HPDE6-E6E7 (cell line): ENCODE measurements at regions not wholly inside any gene's neighbourhood (a gene's known extent, or its start where the extent isn't known, plus 50 kb on each side); places are given as distances from the start of the nearest gene placed in this dataset.
"Not testable (repeated sequence)": the region's sequence is repeated elsewhere in the genome, so short reads cannot be mapped to it uniquely, and the experiment has no call there.

Experiments used
- DNase-seq: peaks from one replicate; pipeline ENCODE4 v3.0.0; 2011; ENCODE audit warnings: missing footprints; ENCODE audit errors: extremely low spot score

DNA sequence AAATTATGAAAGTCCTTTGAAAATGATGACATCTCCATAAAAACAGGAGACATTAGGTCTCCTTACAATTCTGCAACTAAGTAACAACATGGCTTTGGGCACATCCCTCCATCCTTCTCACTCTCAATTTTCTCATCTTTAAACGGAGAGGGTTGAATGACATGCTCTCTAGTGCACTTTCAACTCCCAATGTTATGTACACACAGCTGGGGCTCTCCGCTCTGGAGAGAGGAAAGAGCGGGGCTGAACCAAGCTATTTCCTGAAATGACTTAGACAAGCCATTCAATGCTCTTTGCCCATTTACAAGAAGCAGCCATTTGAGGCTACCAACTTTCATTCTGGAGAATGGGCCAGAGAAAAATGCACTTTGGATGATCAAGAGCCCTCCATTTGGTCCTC, 144.2 kb upstream of the BNIP2 start:
- DNase-seq: no peak

DNA sequence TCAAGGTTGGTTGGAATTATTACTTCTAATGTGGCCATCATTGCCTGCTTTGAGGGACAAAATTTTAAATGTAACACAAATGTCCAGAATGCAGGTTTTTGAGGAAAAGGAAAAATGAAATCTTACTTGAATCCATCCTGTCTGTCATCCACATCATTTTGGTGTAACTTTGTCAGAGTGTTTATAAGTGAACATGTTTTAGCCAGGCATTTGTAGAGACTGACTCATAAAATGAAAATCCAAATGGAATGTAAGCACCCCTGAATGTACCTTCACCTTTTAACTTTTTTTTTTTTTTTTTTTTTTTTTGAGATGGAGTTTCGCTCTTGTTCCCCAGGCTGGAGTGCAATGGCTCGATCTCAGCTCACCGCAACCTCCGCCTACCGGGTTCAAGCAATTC, 141.8 kb upstream of the BNIP2 start:
- DNase-seq: no peak

DNA sequence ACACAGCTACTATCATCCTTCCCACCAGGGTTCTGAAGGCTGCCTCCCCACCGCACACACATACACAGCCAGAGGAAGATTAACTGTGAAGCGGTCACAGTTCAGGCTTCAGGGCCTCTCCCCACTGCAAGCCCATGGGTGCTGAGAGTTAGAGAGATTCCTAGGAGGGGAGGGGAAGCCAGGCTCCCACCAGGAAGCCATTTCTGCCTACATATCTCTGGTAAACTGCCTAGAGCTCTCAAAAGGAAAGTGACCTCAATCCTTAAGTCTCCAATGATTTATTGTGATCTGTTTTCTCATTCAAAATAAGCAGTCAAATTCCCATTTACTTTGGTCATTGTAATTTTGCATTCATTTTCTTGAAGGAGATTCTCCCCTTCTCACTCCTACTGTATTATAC, 141.0 kb upstream of the BNIP2 start:
- DNase-seq: no peak

DNA sequence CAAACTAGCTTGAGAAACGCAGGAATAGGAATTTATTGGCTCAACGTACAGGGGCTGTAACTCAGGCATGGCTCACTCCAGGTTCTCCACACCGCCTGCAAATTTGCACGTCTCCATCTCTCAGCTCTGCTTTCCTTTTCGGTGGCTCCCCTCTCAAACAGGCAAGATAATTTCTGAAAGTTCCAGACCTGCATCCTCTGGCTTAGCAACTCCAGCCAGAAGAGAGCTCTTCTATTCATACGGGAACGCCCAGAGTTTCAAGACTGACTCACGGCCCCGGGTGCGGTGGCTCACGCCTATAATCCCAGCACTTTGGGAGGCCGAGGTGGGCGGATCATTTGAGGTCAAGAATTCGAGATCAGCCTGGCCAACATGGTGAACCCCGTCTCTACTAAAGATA, 139.7 kb upstream of the BNIP2 start:
- no peak for DNase-seq

DNA sequence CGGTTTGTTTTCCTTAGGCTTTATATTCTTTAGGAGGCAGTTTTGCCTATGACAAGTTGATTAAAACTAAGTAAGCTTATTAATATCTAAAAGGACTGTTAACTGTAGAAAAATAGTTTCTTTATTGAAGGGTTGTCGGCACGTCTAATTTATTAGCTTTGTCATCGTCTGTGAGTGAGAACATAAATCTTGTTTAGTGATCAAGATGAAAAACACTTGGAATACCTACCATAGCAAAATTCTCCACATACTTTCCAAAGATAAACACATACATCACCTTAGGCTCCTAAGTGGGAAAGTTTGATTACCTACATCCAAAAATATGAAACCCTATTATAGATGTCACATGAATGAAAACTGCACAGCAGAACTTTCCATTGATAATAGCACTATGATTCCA, 139.1 kb upstream of the BNIP2 start:
- DNase-seq: no peak

DNA sequence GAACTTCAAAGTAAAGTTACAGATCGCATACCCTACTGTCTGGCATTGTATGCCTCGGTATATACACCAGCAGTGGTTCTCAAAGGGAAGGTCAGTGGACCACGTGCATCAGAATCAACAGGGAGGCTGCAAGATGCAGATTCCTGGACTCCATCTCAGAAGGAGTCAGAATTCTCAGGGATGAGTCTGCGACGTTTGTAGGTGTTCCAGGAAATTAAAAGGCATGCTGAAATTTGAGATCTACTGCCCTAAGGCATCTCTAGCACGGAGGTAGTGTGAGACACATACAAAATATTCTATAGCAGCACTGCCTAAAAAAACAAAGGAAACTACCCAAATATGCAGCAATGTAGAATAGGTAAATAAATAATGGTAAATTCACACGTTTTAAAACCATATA, 136.8 kb upstream of the BNIP2 start:
- DNase-seq: peak; percentile 44

DNA sequence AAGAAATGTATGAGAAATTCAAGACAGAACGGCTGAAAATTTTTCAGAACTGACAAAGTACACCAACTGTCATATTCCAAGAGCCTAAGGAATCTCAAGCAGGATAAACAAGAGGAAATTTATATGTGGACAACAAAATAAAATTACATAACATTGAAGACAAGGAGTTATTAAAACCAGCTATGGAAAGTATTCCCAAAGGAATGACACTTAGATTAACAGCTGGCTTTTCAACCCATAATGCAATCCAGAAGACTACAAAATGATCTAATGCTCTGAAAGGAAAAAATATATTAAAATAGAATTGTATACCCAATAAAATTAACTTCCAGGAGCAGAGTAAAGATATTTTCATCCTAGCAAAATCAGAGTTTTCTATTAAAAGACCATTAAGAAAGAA, 132.2 kb upstream of the BNIP2 start:
- no peak for DNase-seq

DNA sequence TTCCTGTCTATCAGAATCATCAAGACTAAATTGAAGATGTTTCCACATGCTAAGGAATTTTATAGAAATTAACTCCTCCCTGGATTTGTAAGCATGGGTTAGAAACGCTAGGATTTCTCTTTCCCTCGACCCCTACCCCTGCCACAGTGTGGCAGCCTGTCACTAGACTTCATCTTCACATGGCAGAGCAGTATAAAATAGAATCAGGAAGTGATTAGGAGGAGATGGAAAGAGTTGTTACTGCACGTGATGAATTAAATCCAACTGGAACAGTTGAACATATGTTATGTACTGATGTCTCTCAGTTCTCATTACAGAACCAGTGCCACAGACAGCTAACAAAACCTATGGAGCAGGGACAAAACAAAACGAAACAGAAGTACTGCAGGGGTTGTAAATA, 130.0 kb upstream of the BNIP2 start:
- DNase-seq: no peak

DNA sequence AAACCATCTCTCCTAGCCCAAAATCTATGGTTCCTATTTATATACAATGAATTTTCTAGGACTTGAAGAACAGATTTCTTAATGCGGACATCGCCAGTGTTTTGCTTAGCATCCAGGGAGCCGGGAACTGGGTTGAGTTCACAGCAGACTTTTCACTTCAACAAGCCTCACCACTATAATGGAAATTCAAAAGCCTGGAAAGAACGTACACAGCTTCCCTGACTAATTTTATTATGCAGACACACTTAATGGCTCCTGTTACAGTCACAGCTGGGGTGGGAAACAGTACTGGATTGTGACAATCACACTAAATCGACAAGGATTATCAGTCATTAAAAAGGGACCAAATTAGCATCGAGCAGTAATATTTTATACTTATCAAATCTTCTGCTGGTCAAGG, 129.2 kb upstream of the BNIP2 start:
- no peak for DNase-seq

DNA sequence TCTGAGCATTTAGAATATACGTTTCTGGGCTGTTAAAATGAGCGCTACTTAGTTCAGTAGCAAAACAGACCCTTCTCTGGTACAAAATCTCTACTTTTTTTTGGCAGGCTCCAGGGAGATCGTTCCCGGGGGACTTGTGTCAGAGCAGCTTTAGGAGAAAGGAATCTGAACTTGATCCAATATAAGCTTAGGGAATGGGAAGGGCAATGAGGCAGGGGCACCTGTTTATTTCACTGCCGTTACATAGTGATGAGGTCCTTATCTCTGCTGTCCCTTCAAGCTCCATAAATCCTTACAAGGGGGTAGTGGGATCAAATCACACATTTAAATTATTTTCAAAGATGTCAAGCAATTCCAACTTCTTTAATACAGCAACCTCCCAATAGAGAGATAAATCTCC, 128.7 kb upstream of the BNIP2 start:
- no peak for DNase-seq

DNA sequence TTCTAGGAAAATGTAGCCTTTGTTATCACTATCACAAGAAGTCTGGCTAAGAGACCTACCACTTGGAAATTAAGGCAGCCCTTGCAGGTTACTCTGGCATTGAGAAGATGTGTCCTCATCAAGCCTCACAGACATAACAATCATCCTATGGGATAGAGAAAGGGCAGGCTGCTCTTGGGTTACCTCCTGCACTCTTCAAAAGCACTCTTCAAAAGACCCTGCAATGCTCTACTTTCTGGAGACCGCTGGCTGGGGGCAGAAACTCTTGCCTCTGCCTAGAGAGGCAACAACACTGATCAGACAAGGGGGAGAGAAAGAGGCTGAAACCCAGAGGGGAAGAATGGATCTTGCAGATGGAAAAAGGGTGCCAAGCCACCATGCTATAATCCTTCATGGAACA, 127.9 kb upstream of the BNIP2 start:
- DNase-seq: no peak

DNA sequence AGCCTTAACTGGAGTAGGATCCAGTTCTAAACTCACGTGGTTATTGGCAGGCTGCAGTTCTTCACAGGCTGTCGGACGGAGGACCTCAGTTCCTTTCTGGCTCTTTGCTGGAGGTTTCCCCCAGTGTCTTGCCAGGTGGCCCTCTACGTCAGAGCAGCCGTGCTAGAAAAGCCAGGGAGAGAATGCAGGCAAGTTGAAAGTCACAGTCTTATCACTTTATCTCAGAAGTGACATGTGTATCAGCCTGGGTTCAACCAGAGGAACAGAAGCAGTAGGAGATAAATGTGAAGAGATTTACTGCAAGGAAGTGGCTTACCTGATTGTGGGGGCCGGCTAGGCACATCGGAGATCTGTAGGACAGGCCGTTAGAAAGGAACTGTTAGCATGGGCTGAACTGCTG, 125.3 kb upstream of the BNIP2 start:
- no peak for DNase-seq

DNA sequence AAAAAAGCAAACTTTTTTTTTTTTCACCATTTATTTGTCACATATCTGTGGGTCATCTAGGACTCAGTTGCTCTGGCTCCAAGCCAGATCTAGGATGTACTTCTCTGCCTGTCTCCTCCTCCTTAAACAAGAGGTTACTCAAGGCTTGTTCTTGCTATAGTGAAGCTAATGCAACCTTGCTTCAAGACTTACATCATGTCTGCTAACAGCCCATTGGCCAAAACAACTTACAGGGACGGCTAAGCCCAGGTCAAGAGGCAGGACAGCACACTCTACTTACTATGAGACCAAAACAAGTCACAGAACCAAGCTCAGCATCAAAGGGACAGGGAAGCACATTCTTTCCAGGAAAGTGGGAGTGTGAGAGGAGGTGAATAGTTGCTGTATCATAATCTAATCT, 123.8 kb upstream of the BNIP2 start:
- DNase-seq: no peak

DNA sequence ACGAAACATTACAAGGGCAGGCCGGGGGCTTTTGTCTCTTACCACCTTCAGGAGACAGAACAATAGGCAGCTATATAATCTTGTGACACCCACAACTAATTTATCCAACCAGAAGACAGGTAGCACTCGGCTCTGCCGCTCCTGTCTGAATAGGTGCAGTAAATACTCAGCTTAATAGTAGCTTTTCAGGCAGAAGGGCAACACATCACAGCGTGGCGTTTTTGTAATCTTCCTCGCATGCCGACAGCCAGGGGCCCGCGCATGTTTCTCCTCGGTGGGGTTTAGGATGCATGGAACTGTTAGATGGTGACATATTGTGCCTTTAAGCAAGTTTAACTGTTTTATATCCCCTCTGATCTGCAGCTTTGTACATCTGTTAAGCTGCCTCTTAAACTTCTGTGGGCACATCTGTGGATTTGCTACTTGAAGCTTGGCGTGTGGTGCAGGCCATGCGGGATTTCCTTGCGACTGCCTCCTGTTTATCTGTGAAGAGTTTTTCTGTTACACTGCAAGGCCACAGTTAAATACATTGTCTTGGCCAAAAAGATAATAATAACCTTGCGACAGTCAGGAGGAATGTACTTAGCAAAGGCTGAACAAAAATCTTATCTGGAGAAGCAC, 123.2 kb upstream of the BNIP2 start:
- DNase-seq: no peak

DNA sequence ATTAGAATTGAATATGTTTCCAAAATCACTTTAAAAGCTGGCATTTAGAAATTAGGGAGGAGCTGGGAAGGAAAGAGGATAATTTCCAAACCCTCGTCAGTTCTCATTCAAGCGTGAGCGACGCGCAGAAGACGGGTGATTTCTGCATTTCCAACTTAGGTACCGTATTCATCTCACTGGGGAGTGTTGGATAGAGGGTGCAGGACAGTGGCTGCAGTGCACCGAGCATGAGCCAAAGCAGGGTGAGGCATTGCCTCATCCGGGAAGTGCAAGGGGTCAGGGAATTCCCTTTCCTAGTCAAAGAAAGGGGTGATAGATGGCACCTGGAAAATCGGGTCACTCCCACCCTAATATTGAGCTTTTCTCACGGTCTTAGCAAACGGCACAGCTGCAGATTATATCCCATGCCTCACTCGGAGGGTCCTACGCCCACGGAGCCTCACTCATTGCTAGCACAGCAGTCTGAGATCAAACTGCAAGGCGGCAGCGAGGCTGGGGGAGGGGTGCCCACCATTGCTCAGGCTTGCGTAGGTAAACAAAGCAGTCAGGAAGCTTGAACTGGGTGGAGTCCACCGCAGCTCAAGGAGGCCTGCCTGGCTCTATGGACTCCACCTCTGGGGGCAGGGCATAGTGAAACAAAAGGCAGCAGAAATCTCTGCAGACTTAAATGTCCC, 114.3 kb upstream of the BNIP2 start:
- not testable (repeated sequence) for DNase-seq

DNA sequence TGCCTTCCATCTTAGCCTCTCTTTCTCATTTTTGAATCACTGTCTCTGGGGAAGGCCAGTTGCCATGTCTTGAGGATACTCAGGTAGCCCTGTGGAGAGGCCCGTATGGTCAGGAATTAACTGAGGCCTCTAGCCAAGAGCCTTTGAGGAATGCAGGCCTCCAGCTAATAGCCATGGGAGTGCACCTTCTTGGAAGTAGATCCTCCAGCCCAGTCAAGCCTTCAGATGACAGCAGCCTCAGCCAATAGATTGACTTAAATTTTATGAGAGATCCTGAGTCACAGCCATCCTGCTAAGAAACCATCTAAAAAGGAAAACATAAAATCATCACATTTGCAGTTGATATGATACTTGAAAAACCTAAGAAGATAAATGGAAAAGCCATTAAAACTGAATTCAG, 112.5 kb upstream of the BNIP2 start:
- no peak for DNase-seq

DNA sequence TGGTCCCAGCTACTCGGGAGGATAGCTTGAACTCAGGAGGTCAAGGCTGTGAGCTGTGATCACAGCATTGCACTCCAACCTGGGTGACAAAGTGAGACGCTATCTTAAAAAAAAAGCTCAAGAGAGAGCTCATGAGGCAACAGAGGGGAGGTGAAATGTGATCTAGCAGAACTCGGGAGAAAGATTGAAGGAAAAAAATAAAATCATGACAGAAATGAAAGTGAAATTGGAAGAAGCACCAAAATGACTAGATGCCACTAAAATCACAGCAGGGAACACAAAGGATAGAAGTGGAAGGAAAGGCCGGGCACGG, 109.4 kb upstream of the BNIP2 start:
- no peak for DNase-seq

DNA sequence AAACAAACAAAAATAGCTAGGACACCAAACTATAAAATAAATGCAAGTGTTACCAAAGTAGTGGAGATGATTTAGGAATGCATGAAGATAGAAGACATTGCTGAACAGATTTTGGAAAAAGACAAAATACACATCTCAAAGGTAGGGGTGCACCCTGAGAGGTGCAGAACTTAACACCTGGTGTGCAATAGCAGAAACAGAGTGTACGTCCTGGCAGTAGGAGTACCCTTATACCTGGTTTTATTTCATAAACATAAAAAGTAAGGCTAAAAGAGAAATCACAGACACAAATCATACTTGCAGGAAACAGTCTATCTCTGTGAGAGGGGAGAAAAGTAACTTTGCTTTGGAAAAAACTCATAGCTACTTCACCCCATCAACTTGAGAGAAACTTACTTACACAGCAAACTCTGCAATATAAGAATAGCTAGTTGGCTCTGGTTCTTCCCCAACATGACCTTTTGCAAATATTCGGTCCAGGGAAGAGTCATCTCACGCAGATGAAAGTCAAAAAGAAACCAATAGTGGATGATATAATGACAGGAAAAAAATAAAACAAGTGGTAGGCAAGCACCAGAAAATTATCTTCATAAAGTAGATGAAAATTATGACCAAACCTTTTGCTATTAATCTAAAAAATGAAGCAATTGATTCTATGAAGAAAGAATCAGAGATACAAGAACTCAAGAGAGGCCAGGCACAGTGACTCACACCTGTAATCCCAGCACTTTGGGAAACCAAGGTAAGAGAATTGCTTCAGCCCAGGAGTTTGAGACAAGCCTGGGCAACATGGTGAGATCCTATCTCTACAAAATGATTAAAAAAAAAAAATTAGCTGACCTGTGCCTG, 108.9 kb upstream of the BNIP2 start:
- DNase-seq: no peak

DNA sequence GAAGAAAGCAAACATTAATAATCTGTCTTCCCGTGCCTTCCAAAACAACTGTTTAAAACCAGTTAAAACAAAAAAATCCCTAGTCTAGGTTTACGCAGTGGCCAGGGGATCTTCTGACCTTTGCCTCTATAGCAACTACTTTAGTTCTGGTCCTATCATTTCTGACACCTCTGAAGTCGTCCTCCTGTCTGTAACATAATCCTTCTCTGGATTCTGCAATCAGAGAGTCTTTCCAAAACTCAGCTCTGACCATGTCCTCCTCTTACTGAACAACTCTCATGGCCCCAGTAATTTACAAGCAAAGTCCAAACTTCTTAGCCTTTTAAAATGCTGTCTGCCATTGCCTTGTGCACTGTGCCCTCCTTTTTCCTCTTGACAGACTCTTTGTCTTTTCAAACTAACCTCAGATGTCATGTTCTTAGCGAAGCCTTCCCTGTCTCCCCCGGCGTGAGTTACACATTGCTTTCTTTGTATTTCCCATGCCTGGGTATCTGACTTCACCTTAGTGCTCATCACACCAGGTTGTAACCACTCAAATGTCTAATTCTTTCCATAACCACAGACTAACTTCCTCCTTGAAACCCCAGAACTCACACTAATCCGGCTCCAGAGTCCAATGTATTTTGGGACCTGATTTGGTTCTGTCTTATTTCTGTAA, 105.2 kb upstream of the BNIP2 start:
- no peak for DNase-seq

DNA sequence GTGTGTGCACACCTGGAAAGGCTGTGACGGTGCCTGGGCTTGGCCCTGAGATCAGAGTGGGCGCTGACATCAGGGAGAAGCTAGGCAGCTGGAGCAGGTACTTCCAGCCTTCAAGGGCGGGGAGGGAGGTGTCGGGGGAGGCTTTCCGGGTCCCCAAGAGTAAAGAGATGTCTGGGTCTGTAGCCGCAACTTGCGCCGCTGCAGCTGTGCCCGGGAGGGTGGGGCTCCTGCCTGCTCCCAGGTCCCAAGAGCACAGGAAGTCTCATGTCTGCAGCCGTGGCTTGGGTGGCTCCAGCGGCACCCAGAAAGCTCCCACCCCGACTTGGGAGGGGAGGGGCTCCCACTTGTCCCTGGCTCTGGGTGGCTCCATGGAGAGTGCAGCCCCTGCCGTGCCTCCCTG, 103.2 kb upstream of the BNIP2 start:
- DNase-seq: no peak

DNA sequence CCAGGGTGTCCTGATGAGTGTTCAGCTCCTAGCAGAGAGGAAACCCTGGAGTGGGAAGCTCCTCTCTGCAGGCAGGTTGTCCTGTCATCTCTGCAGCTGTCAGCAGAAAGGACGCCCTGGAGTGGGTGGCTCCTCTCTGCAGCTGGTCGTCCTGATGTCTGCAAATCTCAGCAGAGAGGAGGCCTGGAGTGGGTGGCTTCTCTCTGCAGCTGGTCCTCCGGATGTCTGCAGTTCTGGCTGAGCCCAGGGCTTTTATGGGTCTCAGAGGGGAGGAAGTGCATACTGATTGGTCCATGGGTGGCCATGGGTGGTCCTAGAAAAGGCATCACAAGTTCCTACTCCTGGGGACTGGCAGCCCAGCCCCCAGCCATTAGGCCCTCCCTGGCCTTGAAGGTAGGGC, 102.6 kb upstream of the BNIP2 start:
- DNase-seq: no peak

DNA sequence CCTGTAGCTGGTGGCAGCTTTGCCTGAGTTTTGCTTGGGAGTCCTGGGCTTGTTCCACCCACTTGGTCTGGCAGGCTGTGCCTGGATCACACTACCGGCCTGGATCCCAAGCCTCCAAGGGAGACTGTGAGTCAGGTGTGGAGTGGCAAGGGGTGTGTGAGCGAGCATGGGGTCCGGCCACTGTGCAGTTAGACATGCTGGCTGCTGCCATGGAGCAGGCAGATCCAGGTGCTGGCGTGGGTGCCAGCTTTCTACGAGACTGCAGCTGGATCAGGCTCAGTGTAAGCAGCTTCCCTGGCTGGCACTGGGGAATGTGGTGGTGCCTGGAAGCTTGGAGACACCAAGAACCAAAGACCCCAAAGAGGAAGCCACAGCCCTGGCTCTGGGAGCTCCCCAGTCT, 102.0 kb upstream of the BNIP2 start:
- no peak for DNase-seq

DNA sequence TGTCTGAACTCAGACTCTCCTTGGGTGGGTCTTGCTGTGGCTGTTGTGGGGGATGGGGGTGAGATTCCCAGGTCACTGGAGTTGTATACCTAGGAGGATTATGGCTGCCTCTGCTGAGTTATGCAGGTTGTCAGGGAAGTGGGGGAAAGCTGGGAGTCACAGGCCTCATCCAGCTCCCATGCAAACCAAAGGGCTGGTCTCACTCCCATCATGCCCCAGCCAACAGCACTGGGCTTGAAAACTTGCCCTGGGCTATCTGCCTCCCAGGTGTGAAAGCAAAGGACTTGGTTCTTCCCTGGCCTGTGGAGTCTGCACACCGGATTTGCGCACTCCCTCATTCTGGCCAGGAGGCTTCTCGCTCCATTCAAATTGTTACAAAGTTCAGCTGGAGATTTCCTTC, 97.3 kb upstream of the BNIP2 start:
- not testable (repeated sequence) for DNase-seq
